Neural cell (in vitro differentiated cells): ENCODE measurements at regions not wholly inside any gene's neighbourhood (a gene's known extent, or its start where the extent isn't known, plus 50 kb on each side); places are given as distances from the start of the nearest gene placed in this dataset.

Experiments used
- H2AFZ ChIP-seq: fragments of 200-600, 300-800 bp; sonication (generic), shearing (Covaris generic); 2 replicates; pipeline ENCODE4 v1.6.0; 2014; ENCODE audit warnings: low read depth, mild to moderate bottlenecking, antibody characterized with exemption, low read length, moderate library complexity
- H3F3A ChIP-seq: fragments of 200-600 bp; shearing (Covaris generic); 2 replicates; pipeline ENCODE4 v1.6.1; 2016; ENCODE audit warnings: mild to moderate bottlenecking, moderate library complexity, mixed read lengths, antibody characterized with exemption, low read length; ENCODE audit not compliant: insufficient read depth, poor library complexity, severe bottlenecking
- H3K27ac ChIP-seq: fragments of 200-600, 300-800 bp; sonication (generic), shearing (Covaris generic); 2 replicates; pipeline ENCODE4 v1.5.1; 2014; ENCODE audit warnings: mild to moderate bottlenecking, low read length, moderate library complexity
- H3K27me3 ChIP-seq: fragments of 300-800, 200-600 bp; sonication (generic), shearing (Covaris generic); 2 replicates; pipeline ENCODE4 v1.6.0; 2014; ENCODE audit warnings: mild to moderate bottlenecking, low read depth, low read length, moderate library complexity; ENCODE audit not compliant: insufficient read depth
- H3K36me3 ChIP-seq: fragments of 300-800, 200-600 bp; sonication (generic), shearing (Covaris generic); 2 replicates; pipeline ENCODE4 v1.5.1; 2014; ENCODE audit warnings: mild to moderate bottlenecking, antibody characterized with exemption, low read length, moderate library complexity; ENCODE audit not compliant: insufficient read depth
- H3K4me2 ChIP-seq: fragments of 300-800, 200-600 bp; sonication (generic), shearing (Covaris generic); 2 replicates; pipeline ENCODE4 v1.6.0; 2014; ENCODE audit warnings: mild to moderate bottlenecking, low read length
- H3K4me3 ChIP-seq: fragments of 300-800, 200-600 bp; sonication (generic), shearing (Covaris generic); 2 replicates; pipeline ENCODE4 v1.5.1; 2014; ENCODE audit warnings: mild to moderate bottlenecking, low read length, moderate library complexity
- H3K79me2 ChIP-seq: fragments of 200-600 bp; shearing (Covaris generic); replicated peaks from 2 replicates; pipeline ENCODE4 v1.6.0; 2014; ENCODE audit warnings: mild to moderate bottlenecking, low read length, moderate library complexity; ENCODE audit not compliant: insufficient read depth
- H3K9ac ChIP-seq: fragments of 300-800, 200-600 bp; sonication (generic), shearing (Covaris generic); 2 replicates; pipeline ENCODE4 v1.6.1; 2016; ENCODE audit warnings: mild to moderate bottlenecking, low read length, mixed read lengths
- H3K9me2 ChIP-seq: fragments of 200-600 bp; shearing (Covaris generic); 2 replicates; pipeline ENCODE4 v1.6.1; 2016; ENCODE audit warnings: mild to moderate bottlenecking, low read length, mixed read lengths; ENCODE audit not compliant: insufficient read depth
- H3K9me3 ChIP-seq: fragments of 200-600, 300-800 bp; sonication (generic), shearing (Covaris generic); 2 replicates; pipeline ENCODE4 v1.6.1; 2016; ENCODE audit warnings: mild to moderate bottlenecking, mixed run types, low read length, moderate library complexity, mixed read lengths
- H4K20me1 ChIP-seq: fragments of 200-600 bp; shearing (Covaris generic); 2 replicates; pipeline ENCODE4 v1.6.1; 2016; ENCODE audit warnings: mild to moderate bottlenecking, mixed run types; ENCODE audit not compliant: insufficient read depth
- EP300 ChIP-seq: fragments of 450-650 bp; conservative IDR thresholded peaks from 2 replicates; pipeline ENCODE4 v1.6.1; 2014; ENCODE audit warnings: antibody characterized with exemption, mild to moderate bottlenecking, moderate library complexity; ENCODE audit not compliant: poor library complexity, severe bottlenecking
- EZH2 ChIP-seq: fragments of 200-600, 300-800 bp; shearing (Covaris generic), sonication (generic); IDR thresholded peaks from 2 replicates; pipeline ENCODE4 v1.6.1; 2014; ENCODE audit warnings: antibody characterized with exemption, low read length, borderline replicate concordance, mild to moderate bottlenecking; ENCODE audit not compliant: insufficient read depth, poor library complexity, severe bottlenecking
- MXI1 ChIP-seq: fragments of 450-650 bp; conservative IDR thresholded peaks from 2 replicates; pipeline ENCODE4 v1.6.1; 2014; ENCODE audit warnings: antibody characterized with exemption, mild to moderate bottlenecking; ENCODE audit not compliant: poor library complexity, severe bottlenecking
- POLR2AphosphoS5 ChIP-seq: IDR thresholded peaks from 2 replicates; pipeline ENCODE4 v1.6.1; 2012
- RAD21 ChIP-seq: fragments of 450-650 bp; conservative IDR thresholded peaks from 2 replicates; pipeline ENCODE4 v1.6.1; 2014; ENCODE audit warnings: antibody characterized with exemption, mild to moderate bottlenecking, moderate library complexity
- REST ChIP-seq: IDR thresholded peaks from 2 replicates; pipeline ENCODE4 v1.6.1; 2012; ENCODE audit warnings: borderline replicate concordance
- SMC3 ChIP-seq: fragments of 450-650 bp; conservative IDR thresholded peaks from 2 replicates; pipeline ENCODE4 v1.6.1; 2014; ENCODE audit warnings: antibody characterized with exemption, mild to moderate bottlenecking, moderate library complexity; ENCODE audit not compliant: poor library complexity
- TAF1 ChIP-seq: IDR thresholded peaks from 2 replicates; pipeline ENCODE4 v1.6.1; 2012; ENCODE audit warnings: low read depth
- TF ChIP-seq, protein P1 (sequence below): fragments of 450-650 bp; IDR thresholded peaks from 2 replicates; pipeline ENCODE4 v1.5.1; 2014; ENCODE audit warnings: antibody characterized with exemption, mild to moderate bottlenecking, moderate library complexity; ENCODE audit not compliant: poor library complexity, severe bottlenecking

DNA sequence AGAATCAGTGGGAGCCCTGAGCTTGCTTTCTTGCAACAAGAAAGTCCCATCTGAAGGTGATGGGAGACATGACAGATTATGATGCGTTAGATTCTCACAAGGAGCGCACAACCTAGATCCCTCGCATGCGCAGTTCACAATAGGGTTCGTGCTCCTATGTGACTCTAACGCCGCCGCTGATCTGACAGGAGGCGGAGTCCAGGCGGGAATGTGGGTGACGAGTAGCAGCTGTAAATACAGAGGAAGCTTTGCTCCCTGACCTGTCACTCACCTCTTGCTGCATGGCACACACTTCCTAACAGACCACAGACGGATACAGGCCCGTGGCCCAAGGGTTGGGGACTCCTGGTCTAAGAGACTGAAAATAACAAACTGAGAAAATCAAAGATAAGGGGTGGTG lies 1163.4 kb upstream of the AUTS2 start:
- Histone ChIP-seq H3K9me2 (no peaks in the 10 kb centered on the region), H3K4me2 (no peak overlapping the region), H2AFZ (no peak overlapping the region), H3F3A (no peaks in the 10 kb centered on the region), H3K27me3 (no peaks in the 10 kb centered on the region), H3K79me2 (no peaks in the 10 kb centered on the region), H3K27ac (peak overlapping the region; percentile 6), H3K36me3 (no peaks in the 10 kb centered on the region), H4K20me1 (no peaks in the 10 kb centered on the region), H3K9ac (no peak overlapping the region), H3K9me3 (no peaks in the 10 kb centered on the region), H3K4me3 (no peak overlapping the region)
- no peak for TF ChIP-seq EZH2
- no peak for TF ChIP-seq SMC3
- TF ChIP-seq, protein P1, sequence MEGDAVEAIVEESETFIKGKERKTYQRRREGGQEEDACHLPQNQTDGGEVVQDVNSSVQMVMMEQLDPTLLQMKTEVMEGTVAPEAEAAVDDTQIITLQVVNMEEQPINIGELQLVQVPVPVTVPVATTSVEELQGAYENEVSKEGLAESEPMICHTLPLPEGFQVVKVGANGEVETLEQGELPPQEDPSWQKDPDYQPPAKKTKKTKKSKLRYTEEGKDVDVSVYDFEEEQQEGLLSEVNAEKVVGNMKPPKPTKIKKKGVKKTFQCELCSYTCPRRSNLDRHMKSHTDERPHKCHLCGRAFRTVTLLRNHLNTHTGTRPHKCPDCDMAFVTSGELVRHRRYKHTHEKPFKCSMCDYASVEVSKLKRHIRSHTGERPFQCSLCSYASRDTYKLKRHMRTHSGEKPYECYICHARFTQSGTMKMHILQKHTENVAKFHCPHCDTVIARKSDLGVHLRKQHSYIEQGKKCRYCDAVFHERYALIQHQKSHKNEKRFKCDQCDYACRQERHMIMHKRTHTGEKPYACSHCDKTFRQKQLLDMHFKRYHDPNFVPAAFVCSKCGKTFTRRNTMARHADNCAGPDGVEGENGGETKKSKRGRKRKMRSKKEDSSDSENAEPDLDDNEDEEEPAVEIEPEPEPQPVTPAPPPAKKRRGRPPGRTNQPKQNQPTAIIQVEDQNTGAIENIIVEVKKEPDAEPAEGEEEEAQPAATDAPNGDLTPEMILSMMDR = no peak
- TF ChIP-seq POLR2AphosphoS5 = no peak
- no peak for TF ChIP-seq RAD21
- TF ChIP-seq TAF1 = no peak
- no peak for TF ChIP-seq REST
- no peak for TF ChIP-seq EP300
- no peak for TF ChIP-seq MXI1

- no peaks in the 10 kb centered on the region for H3K27me3 ChIP-seq
- H3K4me2 ChIP-seq = no peak overlapping the region
- H3K36me3 ChIP-seq = no peaks in the 10 kb centered on the region
- H4K20me1 ChIP-seq = no peaks in the 10 kb centered on the region
- no peak overlapping the region for H3K9ac ChIP-seq
- H3K4me3 ChIP-seq = no peak overlapping the region
- TF ChIP-seq REST (no peak), EP300 (no peak), TAF1 (no peak), SMC3 (no peak), MXI1 (no peak), POLR2AphosphoS5 (no peak), RAD21 (no peak), EZH2 (no peak)
- TF ChIP-seq, protein P1 = no peak
- no peak overlapping the region for H2AFZ ChIP-seq
- H3K79me2 ChIP-seq = no peaks in the 10 kb centered on the region
- no peaks in the 10 kb centered on the region for H3K9me2 ChIP-seq
- H3F3A ChIP-seq = no peaks in the 10 kb centered on the region
- H3K27ac ChIP-seq = no peak overlapping the region
- H3K9me3 ChIP-seq = no peaks in the 10 kb centered on the region
These were observed 1160.3 kb upstream of the AUTS2 start for GRCh38 chr7:68438016-68438415.
